GM04503 (cell line): ENCODE measurements at regions not wholly inside any gene's neighbourhood (a gene's known extent, or its start where the extent isn't known, plus 50 kb on each side); places are given as distances from the start of the nearest gene placed in this dataset.
"Not testable (repeated sequence)": the region's sequence is repeated elsewhere in the genome, so short reads cannot be mapped to it uniquely, and the experiment has no call there.

Experiments used
- DNase-seq: peaks from one replicate; pipeline ENCODE4 v3.0.0-alpha.2; 2012; ENCODE audit warnings: low read depth

DNA sequence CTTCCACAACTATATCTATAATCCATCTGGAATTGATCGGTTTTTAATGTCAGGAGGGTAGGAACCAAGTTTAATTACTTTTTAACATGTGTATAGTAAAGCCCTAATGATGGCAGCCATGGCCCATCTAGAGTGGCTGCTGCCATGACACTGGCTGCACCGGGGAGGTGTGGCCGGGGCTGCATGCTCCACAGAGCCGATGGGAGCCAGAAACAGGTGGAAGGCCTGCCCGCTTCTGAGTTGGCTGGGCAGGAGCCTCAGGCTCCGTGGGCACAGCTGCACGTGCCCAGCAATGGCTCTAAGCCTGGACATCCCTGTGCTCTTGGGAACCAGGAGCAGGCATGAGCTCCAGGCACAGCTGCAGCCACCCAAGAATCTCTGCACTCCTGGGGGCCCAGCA is 73.0 kb downstream of the GBP6 start:
- DNase-seq: no peak

GRCh38 chr1:89438301-89438700 is 74.4 kb downstream of the GBP6 start:
- not testable (repeated sequence) for DNase-seq

GRCh38 chr1:89440911-89441310 is 77.1 kb downstream of the GBP6 start:
- DNase-seq: no peak

DNA sequence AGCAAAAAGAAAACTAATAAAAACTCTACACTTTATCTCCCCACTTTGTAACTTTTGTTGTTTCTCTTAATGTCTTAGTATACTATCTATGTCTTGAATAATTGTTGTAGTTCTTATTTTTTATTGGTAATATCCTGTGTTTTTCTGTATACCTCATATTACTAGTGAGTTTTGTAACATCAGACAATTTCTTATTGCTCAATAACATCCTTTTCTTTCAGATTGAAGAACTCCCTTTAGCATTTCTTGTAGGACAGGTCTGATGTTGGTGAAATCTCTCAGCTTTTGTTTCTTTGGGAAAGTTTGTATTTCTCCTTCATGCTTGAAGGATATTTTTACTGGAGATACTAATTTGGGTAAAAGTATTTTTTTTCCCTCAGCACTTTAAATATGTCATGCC is 79.8 kb upstream of the LRRC8B start:
- no peak for DNase-seq

- peak; percentile 12 for DNase-seq
Measured at GRCh38 chr1:89451011-89451410, 73.6 kb upstream of the LRRC8B start.

- no peak for DNase-seq
Measured at GRCh38 chr1:89453123-89453972, 71.3 kb upstream of the LRRC8B start.

DNA sequence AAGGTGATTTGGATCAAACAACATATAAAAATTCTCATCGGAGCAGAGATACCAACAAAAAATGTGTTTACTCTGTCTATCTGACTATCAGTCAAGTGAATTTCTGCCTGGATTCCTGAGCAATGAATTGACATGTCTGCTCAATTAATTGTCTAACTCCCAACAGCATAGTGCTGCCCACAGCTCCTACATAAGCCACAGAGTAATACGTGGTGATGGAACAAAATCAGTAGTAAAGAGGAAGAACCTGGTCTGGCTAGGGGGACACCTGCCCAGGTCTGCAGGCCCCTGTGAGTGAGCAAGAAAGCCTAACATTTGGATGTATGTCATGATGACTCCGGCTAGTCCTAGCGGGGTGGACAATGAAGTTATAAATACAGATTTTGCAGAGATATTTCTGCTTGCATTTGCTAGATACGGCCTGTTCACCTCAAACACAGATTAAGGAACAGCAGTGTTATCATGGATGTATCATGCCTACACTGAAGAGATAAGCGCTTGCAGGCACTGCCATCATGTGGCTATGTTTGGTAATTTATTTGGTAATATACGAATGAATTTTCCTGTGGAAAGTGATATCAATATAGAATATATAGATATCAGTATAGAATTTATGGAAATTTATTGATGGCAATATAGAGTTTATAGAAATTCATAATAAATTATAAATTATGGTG is 69.6 kb upstream of the LRRC8B start:
- peak; percentile 5 for DNase-seq

GRCh38 chr1:89457046-89457445 is 67.6 kb upstream of the LRRC8B start:
- no peak for DNase-seq

GRCh38 chr1:89459081-89459480 is 65.5 kb upstream of the LRRC8B start:
- no peak for DNase-seq

- no peak for DNase-seq
Measured at GRCh38 chr1:89460325-89460724, 64.3 kb upstream of the LRRC8B start.

- no peak for DNase-seq
Measured at GRCh38 chr1:89462250-89462649, 62.4 kb upstream of the LRRC8B start.

- no peak for DNase-seq
Measured at GRCh38 chr1:89464008-89464407, 60.6 kb upstream of the LRRC8B start.

DNA sequence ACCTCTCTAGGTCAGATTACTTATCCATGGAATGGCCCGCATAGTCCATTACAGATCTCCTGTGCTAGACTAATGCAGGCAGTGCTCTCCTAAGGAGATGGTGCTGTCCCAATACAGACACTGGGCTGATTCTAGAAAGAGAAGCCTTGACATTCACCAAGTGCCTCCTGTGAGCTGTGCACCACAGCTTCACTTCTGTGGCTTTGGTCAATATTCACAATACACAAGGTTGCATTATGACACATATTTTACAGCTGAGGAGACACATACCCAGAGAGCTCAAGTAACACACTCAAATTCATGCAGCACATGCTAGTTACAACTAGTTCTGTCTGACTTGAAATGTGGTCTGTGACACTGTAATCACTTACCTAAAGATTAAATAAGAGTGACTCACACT is 59.4 kb upstream of the LRRC8B start:
- no peak for DNase-seq

GRCh38 chr1:89466307-89466930 is 58.2 kb upstream of the LRRC8B start:
- no peak for DNase-seq

- no peak for DNase-seq
Measured at GRCh38 chr1:89472253-89472652, 52.4 kb upstream of the LRRC8B start.

GRCh38 chr1:89472886-89473417 is 51.7 kb upstream of the LRRC8B start:
- no peak for DNase-seq
